GM13976 (cell line): ENCODE measurements at regions not wholly inside any gene's neighbourhood (a gene's known extent, or its start where the extent isn't known, plus 50 kb on each side); places are given as distances from the start of the nearest gene placed in this dataset.

Experiments
- DNase-seq: peaks from one replicate; pipeline ENCODE4 v3.0.0; 2012; ENCODE audit warnings: low spot score
- CTCF ChIP-seq: IDR thresholded peaks from 2 replicates; pipeline ENCODE4 v1.5.1; 2012; ENCODE audit warnings: borderline replicate concordance, mild to moderate bottlenecking; ENCODE audit not compliant: insufficient read depth; ENCODE audit errors: extremely low read depth, missing control alignments, control extremely low read depth
- in situ Hi-C: fragments of 300-500 bp; cut with MboI; formaldehyde crosslinking; loops from one replicate; pipeline ENCODE4 v1.12.0; 2022; ENCODE audit warnings: low sequenced_read_pairs, mixed read lengths, inconsistent platforms; ENCODE audit not compliant: unreplicated experiment

- in situ Hi-C loops, result no loop called here
- TF ChIP-seq CTCF, result no peak
- DNase-seq, result no peak
Measured at GRCh38 chr13:94896238-94896637, 183.9 kb upstream of the SOX21 start.

GRCh38 chr13:94886191-94886590, 173.8 kb upstream of the SOX21 start:
- in situ Hi-C loops, result no loop called here
- no peak for TF ChIP-seq CTCF
- DNase-seq, result no peak

GRCh38 chr13:94880463-94880862, 168.1 kb upstream of the SOX21 start:
- no peak for DNase-seq
- in situ Hi-C loops, result no loop called here
- no peak for TF ChIP-seq CTCF

- in situ Hi-C loops, result no loop called here
- no peak for DNase-seq
- no peak for TF ChIP-seq CTCF
Measured at GRCh38 chr13:94878602-94879165, 166.3 kb upstream of the SOX21 start.

- no peak for TF ChIP-seq CTCF
- DNase-seq, result no peak
- in situ Hi-C loops, result no loop called here
Measured at GRCh38 chr13:94864474-94864873, 152.1 kb upstream of the SOX21 start.

GRCh38 chr13:94860981-94861407, 148.6 kb upstream of the SOX21 start:
- TF ChIP-seq CTCF, result no peak
- in situ Hi-C loops, result no loop called here
- DNase-seq, result no peak
